GM23248 (cell line): ENCODE measurements at regions not wholly inside any gene's neighbourhood (a gene's known extent, or its start where the extent isn't known, plus 50 kb on each side); places are given as distances from the start of the nearest gene placed in this dataset.

ENCODE experiments used
- DNase-seq: peaks from one replicate; pipeline ENCODE4 v3.0.0-alpha.2; 2015
- H2AFZ ChIP-seq: fragments of 200-600 bp; sonication (generic); 2 replicates; pipeline ENCODE4 v1.6.1; 2016; ENCODE audit warnings: antibody characterized with exemption
- H3F3A ChIP-seq: fragments of 200-600 bp; sonication (generic); 2 replicates; pipeline ENCODE4 v1.6.1; 2016; ENCODE audit warnings: mild to moderate bottlenecking, antibody characterized with exemption, mixed run types; ENCODE audit not compliant: insufficient read depth
- H3K27ac ChIP-seq: fragments of 200-600 bp; sonication (generic); 2 replicates; pipeline ENCODE4 v1.5.1; 2016; ENCODE audit warnings: mild to moderate bottlenecking
- H3K27me3 ChIP-seq: fragments of 200-600 bp; sonication (generic); replicated peaks from 2 replicates; pipeline ENCODE4 v1.6.1; 2016; ENCODE audit warnings: mild to moderate bottlenecking; ENCODE audit not compliant: insufficient read depth
- H3K36me3 ChIP-seq: fragments of 200-600 bp; sonication (generic); 2 replicates; pipeline ENCODE4 v1.6.1; 2016; ENCODE audit warnings: low read depth, mild to moderate bottlenecking
- H3K4me1 ChIP-seq: fragments of 200-600 bp; sonication (generic); 2 replicates; pipeline ENCODE4 v1.6.1; 2016; ENCODE audit warnings: mild to moderate bottlenecking; ENCODE audit not compliant: insufficient read depth
- H3K4me2 ChIP-seq: fragments of 200-600 bp; sonication (generic); one replicate; pipeline ENCODE4 v1.6.1; 2016; ENCODE audit warnings: mild to moderate bottlenecking; ENCODE audit not compliant: unreplicated experiment
- H3K4me3 ChIP-seq: fragments of 200-600 bp; sonication (generic); 2 replicates; pipeline ENCODE4 v1.5.1; 2016; ENCODE audit warnings: mild to moderate bottlenecking
- H3K79me2 ChIP-seq: fragments of 200-600 bp; sonication (generic); 2 replicates; pipeline ENCODE4 v1.6.1; 2016; ENCODE audit warnings: mild to moderate bottlenecking; ENCODE audit not compliant: insufficient read depth
- H3K9ac ChIP-seq: fragments of 200-600 bp; sonication (generic); 2 replicates; pipeline ENCODE4 v1.6.1; 2016; ENCODE audit warnings: mild to moderate bottlenecking
- H3K9me2 ChIP-seq: fragments of 200-600 bp; sonication (generic); 2 replicates; pipeline ENCODE4 v1.6.1; 2016; ENCODE audit warnings: mixed run types, mild to moderate bottlenecking, moderate library complexity; ENCODE audit not compliant: insufficient read depth
- H3K9me3 ChIP-seq: fragments of 200-600 bp; sonication (generic); one replicate; pipeline ENCODE4 v1.6.1; 2017; ENCODE audit warnings: low read depth
- H4K20me1 ChIP-seq: fragments of 200-600 bp; sonication (generic); 2 replicates; pipeline ENCODE4 v1.6.0; 2016; ENCODE audit not compliant: insufficient read depth
- EZH2 ChIP-seq: fragments of 200-600 bp; sonication (generic); IDR thresholded peaks from 2 replicates; pipeline ENCODE4 v1.6.1; 2018; ENCODE audit warnings: antibody characterized with exemption, mild to moderate bottlenecking; ENCODE audit not compliant: insufficient read depth, poor library complexity, severe bottlenecking
- EZH2phosphoT487 ChIP-seq: fragments of 200-600 bp; sonication (generic); IDR thresholded peaks from 2 replicates; pipeline ENCODE4 v1.6.1; 2018; ENCODE audit warnings: antibody characterized with exemption, moderate library complexity, mild to moderate bottlenecking, low read depth; ENCODE audit not compliant: insufficient read depth
- WGBS, 2 experiments: methylation state at CpG; one replicate each; pipeline ENCODE4 v1.1.6; 2015 to 2017; ENCODE audit warnings: low lambda C conversion rate in 2 of 2, low coverage in 1 of 2; ENCODE audit errors: missing lambda C conversion rate in 2 of 2; 5-methylcytosine and 5-hydroxymethylcytosine counted together
- in situ Hi-C: fragments of 300-500 bp; cut with MboI; formaldehyde crosslinking; loops from 2 replicates; pipeline ENCODE4 v1.15.0; 2020

GRCh38 chr12:90287585-90287984 is 578.9 kb upstream of the ATP2B1 start:
- no peaks in the 10 kb centered on the region for H3K4me1 ChIP-seq
- no peak overlapping the region for H3K27ac ChIP-seq
- H3K4me2 ChIP-seq = no peak overlapping the region
- no peaks in the 10 kb centered on the region for H3K9me2 ChIP-seq
- H3K4me3 ChIP-seq = no peak overlapping the region
- H3K36me3 ChIP-seq = no peaks in the 10 kb centered on the region
- WGBS, 2 experiments = 60 to 71% methylated on average over 2 of the region's 2 CpGs
- H3K79me2 ChIP-seq = no peaks in the 10 kb centered on the region
- no peaks in the 10 kb centered on the region for H4K20me1 ChIP-seq
- no peaks in the 10 kb centered on the region for H3K9me3 ChIP-seq
- 0 out of 2 replicates have a peak, but pooled peaks cover 3% of the 10 kb centered on the region for H3F3A ChIP-seq
- no peak overlapping the region for H3K9ac ChIP-seq
- TF ChIP-seq EZH2 = no peak
- no peak for TF ChIP-seq EZH2phosphoT487
- H3K27me3 ChIP-seq = no peaks in the 10 kb centered on the region
- in situ Hi-C loops = no loop called here
- DNase-seq = peak; percentile 25
- H2AFZ ChIP-seq = no peak overlapping the region

DNA sequence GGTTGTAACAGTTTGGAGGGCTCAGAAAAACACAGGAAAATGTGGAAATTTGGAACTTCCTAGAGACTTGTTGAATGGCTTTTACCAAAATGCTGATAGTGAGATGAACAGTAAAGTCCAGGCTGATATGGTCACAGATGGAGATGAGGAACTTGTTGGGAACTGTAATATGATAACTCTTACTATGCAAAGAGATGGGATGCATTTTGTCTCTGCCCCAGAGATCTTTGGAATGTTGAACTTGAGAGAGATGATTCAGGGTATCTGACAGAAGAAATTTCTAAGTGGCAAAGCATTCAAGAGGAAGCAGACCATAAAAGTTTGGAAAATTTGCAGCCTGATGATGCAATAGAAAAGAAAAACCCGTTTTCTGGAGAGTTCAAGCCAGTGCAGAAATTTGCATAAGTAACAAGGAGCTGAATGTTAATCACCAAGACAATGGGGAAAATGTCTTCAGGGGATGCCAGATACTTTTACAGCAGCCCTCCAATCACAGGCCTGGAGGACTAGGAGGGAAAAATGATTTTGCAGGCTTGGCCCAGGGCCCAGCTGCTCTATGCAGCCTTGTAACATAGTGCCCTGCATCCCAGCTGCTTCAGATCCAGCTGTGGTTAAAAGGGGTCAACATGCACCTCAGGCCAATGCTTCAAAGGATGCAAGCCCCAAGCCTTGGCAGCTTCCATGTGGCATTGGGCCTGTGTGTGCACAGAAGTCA is 572.7 kb upstream of the ATP2B1 start:
- H3K9ac ChIP-seq = no peak overlapping the region
- no peak overlapping the region for H2AFZ ChIP-seq
- H3K27me3 ChIP-seq = no peaks in the 10 kb centered on the region
- no peak for DNase-seq
- in situ Hi-C loops = no loop called here
- H3K4me3 ChIP-seq = no peak overlapping the region
- H3F3A ChIP-seq = peaks cover 11% of the 10 kb centered on the region; the same call in 1 of the 2 replicates
- 0 out of 2 replicates have a peak, but pooled peaks cover 3% of the 10 kb centered on the region for H3K4me1 ChIP-seq
- no peaks in the 10 kb centered on the region for H3K9me2 ChIP-seq
- TF ChIP-seq EZH2phosphoT487 (no peak), EZH2 (no peak)
- WGBS, 2 experiments = 0 to 6% methylated on average over 1 of the region's 1 CpG
- peak overlapping the region; percentile 24; the same call in 1 of the 2 replicates for H3K27ac ChIP-seq
- no peaks in the 10 kb centered on the region for H3K36me3 ChIP-seq
- H3K79me2 ChIP-seq = no peaks in the 10 kb centered on the region
- H4K20me1 ChIP-seq = no peaks in the 10 kb centered on the region
- H3K9me3 ChIP-seq = no peaks in the 10 kb centered on the region
- H3K4me2 ChIP-seq = no peak overlapping the region

- Histone ChIP-seq H3K79me2 (no peaks in the 10 kb centered on the region), H3K4me1 (0 out of 2 replicates have a peak, but pooled peaks cover 3% of the 10 kb centered on the region)
- peak; percentile 15 for DNase-seq
Observed at GRCh38 chr12:90280564-90281058, 572.0 kb upstream of the ATP2B1 start.

DNA sequence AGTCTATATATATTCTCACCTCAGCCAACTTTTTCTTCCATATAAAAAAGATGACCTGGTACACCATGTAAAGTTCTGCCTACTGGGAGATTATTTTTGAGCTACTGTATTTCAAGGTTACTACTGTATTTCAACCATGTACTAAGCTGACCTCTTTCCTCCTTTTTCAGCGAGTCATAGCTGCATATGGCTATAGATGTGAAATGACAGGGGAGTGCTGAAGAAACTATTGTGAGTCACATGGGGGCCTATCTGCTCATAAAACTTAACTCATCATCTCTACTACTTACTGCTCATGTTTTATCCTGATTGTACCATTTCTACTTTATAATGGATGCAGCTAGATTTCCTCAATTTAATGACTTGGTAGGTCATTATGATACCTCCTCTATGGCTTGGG is 571.4 kb upstream of the ATP2B1 start:
- no peak overlapping the region for H3K27ac ChIP-seq
- H3F3A ChIP-seq = peaks cover 11% of the 10 kb centered on the region; the same call in 1 of the 2 replicates
- H3K4me2 ChIP-seq = no peak overlapping the region
- in situ Hi-C loops = no loop called here
- 75 to 87% methylated on average over 1 of the region's 1 CpG for WGBS, 2 experiments
- DNase-seq = peak; percentile 76
- H3K27me3 ChIP-seq = no peaks in the 10 kb centered on the region
- no peaks in the 10 kb centered on the region for H3K9me2 ChIP-seq
- H4K20me1 ChIP-seq = no peaks in the 10 kb centered on the region
- no peaks in the 10 kb centered on the region for H3K79me2 ChIP-seq
- no peak for TF ChIP-seq EZH2
- no peak for TF ChIP-seq EZH2phosphoT487
- no peak overlapping the region for H3K4me3 ChIP-seq
- H3K9me3 ChIP-seq = no peaks in the 10 kb centered on the region
- H3K9ac ChIP-seq = no peak overlapping the region
- H3K36me3 ChIP-seq = no peaks in the 10 kb centered on the region
- H3K4me1 ChIP-seq = 0 out of 2 replicates have a peak, but pooled peaks cover 3% of the 10 kb centered on the region
- H2AFZ ChIP-seq = no peak overlapping the region

More at GRCh38 chr12:90280564-90281058, 572.0 kb upstream of the ATP2B1 start:
- no peak overlapping the region for H2AFZ ChIP-seq
- H3K9ac ChIP-seq = no peak overlapping the region
- H3K27ac ChIP-seq = peak overlapping the region; percentile 24; the same call in 1 of the 2 replicates
- H3F3A ChIP-seq = peaks cover 11% of the 10 kb centered on the region; the same call in 1 of the 2 replicates
- no peak overlapping the region for H3K4me2 ChIP-seq
- TF ChIP-seq EZH2 (no peak), EZH2phosphoT487 (no peak)
- H4K20me1 ChIP-seq = no peaks in the 10 kb centered on the region
- WGBS, 2 experiments = 9 to 23% methylated on average over 1 of the region's 1 CpG
- in situ Hi-C loops = no loop called here
- no peaks in the 10 kb centered on the region for H3K9me3 ChIP-seq
- H3K27me3 ChIP-seq = no peaks in the 10 kb centered on the region
- H3K4me3 ChIP-seq = no peak overlapping the region
- no peaks in the 10 kb centered on the region for H3K9me2 ChIP-seq
- H3K36me3 ChIP-seq = no peaks in the 10 kb centered on the region
